Esophagus squamous epithelium (tissue), 4 donors: ENCODE measurements at regions not wholly inside any gene's neighbourhood (a gene's known extent, or its start where the extent isn't known, plus 50 kb on each side); places are given as distances from the start of the nearest gene placed in this dataset.

Experiments
- CTCF ChIP-seq, 6 experiments: fragments of 450-650 bp in 4 of 6; fragments of 200-600 bp in 2 of 6; sonication (generic) in 2 of 6; IDR thresholded peaks; one replicate each; pipeline ENCODE4 v1.5.1; 2016 to 2019; ENCODE audit warnings: antibody characterized with exemption in 6 of 6, mild to moderate bottlenecking in 4 of 6, moderate library complexity in 4 of 6
- POLR2A ChIP-seq, 4 donors: fragments of 450-650 bp; IDR thresholded peaks; one replicate each; pipeline ENCODE4 v1.6.1; 2017; ENCODE audit warnings: antibody characterized with exemption in 4 of 4, mild to moderate bottlenecking in 4 of 4, moderate library complexity in 3 of 4

- TF ChIP-seq CTCF (IDR thresholded peaks at IDR 0.05) (no peak), POLR2A (IDR thresholded peaks at IDR 0.05) (no peak)
Observed at GRCh38 chr3:72222410-72222809, 437.5 kb upstream of the PROK2 start.
